ENCODE measurements at regions not wholly inside any gene's neighbourhood (a gene's known extent, or its start where the extent isn't known, plus 50 kb on each side); places are given as distances from the start of the nearest gene placed in this dataset.

DNA sequence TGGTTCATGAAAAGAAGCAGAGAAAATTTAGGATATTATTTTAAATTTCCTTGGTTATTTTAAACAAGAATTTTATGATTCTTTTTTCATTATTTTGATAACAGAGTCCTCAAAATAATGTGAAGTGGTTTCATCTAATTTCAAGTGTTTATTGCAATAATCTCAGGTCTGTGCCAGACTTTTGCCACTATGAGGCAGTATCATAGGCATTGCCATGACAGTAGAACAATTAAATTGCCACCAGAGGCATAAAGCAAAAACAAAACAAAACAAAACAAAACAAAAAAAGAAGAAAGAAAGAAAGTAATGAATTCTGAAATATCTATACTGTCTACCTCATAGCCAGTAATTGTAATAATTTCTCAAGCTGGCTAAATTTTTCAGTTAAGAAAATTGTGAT, 739.2 kb downstream of the KCTD8 start:
- no peak overlapping the region for H3K27ac ChIP-seq
- no peak for DNase-seq
- H3K27me3 ChIP-seq (replicated peaks): no peaks in the 10 kb centered on the region
- in situ Hi-C loops (cut with HindIII; ENCODE audit: low pct_ligation_motif_present, low sequenced_read_pairs): no loop called here
- TF ChIP-seq, protein P1, sequence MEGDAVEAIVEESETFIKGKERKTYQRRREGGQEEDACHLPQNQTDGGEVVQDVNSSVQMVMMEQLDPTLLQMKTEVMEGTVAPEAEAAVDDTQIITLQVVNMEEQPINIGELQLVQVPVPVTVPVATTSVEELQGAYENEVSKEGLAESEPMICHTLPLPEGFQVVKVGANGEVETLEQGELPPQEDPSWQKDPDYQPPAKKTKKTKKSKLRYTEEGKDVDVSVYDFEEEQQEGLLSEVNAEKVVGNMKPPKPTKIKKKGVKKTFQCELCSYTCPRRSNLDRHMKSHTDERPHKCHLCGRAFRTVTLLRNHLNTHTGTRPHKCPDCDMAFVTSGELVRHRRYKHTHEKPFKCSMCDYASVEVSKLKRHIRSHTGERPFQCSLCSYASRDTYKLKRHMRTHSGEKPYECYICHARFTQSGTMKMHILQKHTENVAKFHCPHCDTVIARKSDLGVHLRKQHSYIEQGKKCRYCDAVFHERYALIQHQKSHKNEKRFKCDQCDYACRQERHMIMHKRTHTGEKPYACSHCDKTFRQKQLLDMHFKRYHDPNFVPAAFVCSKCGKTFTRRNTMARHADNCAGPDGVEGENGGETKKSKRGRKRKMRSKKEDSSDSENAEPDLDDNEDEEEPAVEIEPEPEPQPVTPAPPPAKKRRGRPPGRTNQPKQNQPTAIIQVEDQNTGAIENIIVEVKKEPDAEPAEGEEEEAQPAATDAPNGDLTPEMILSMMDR (IDR thresholded peaks at IDR 0.05; ENCODE audit: low read depth, low read length, missing control alignments): no peak
- no peaks in the 10 kb centered on the region for H3K36me3 ChIP-seq (replicated peaks)
- no peak overlapping the region for H3K4me3 ChIP-seq (ENCODE audit: low read depth, low read length)

DNA sequence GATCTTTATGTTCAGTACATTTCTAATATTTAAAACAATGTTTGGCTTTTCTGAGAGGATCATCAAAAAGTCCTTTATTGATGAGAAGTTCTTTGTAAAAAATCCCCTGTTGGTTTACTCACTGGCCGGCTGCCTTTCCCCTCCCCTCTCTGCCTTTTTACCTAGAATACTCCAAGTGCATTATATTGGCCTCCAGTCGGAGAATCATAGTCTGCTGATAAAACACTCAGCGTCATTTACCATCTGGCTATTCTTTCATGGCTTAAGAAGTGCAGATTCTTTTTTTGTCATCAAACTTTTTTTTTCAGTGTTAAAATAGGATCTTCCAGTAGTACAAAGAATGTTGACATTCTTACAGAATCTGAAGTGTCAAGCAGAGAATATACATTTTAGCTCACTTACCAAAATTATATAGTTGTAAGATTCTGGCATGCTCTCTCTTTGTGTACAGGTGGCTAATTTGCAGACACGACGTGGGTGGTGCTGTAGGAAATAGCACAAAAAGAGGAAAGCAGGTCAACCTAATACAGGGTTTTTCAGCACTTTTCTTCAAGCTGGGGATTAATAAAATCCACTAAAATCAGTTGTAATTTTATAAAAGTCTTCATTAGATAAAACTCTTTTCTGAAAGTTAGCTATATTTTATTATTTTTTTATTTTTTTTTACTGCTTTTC, 731.8 kb downstream of the KCTD8 start:
- H3K27ac ChIP-seq: no peak overlapping the region
- no peak overlapping the region for H3K4me3 ChIP-seq (ENCODE audit: low read depth, low read length)
- DNase-seq: no peak
- TF ChIP-seq, protein P1 (IDR thresholded peaks at IDR 0.05; ENCODE audit: low read depth, low read length, missing control alignments): no peak
- no peaks in the 10 kb centered on the region for H3K36me3 ChIP-seq (replicated peaks)
- no peaks in the 10 kb centered on the region for H3K27me3 ChIP-seq (replicated peaks)
- in situ Hi-C loops (cut with HindIII; ENCODE audit: low pct_ligation_motif_present, low sequenced_read_pairs): no loop called here

DNA sequence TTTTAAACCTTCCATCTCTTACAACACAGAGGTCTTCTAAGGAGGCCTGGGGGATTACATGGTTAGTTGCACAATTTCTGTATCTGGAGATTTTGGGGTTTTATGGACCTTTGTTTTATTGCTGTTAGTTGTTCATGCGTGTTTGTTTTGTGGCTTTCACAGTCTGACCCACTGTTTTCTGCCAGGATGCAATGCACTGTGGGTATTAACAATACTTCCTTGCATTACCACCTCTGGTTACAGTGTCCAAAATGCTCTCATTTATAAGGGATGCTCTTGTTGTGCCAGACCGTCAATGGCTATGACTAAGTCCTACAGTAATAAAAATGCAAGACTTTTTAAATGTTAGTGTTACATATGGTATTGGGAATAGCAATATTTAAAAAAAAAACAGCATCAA, 730.2 kb downstream of the KCTD8 start:
- Histone ChIP-seq H3K27ac (no peak overlapping the region), H3K4me3 (ENCODE audit: low read depth, low read length) (no peak overlapping the region), H3K27me3 (replicated peaks) (no peaks in the 10 kb centered on the region), H3K36me3 (replicated peaks) (no peaks in the 10 kb centered on the region)
- TF ChIP-seq, protein P1 (IDR thresholded peaks at IDR 0.05; ENCODE audit: low read depth, low read length, missing control alignments): no peak
- DNase-seq: no peak
- in situ Hi-C loops (cut with HindIII; ENCODE audit: low pct_ligation_motif_present, low sequenced_read_pairs): no loop called here

DNA sequence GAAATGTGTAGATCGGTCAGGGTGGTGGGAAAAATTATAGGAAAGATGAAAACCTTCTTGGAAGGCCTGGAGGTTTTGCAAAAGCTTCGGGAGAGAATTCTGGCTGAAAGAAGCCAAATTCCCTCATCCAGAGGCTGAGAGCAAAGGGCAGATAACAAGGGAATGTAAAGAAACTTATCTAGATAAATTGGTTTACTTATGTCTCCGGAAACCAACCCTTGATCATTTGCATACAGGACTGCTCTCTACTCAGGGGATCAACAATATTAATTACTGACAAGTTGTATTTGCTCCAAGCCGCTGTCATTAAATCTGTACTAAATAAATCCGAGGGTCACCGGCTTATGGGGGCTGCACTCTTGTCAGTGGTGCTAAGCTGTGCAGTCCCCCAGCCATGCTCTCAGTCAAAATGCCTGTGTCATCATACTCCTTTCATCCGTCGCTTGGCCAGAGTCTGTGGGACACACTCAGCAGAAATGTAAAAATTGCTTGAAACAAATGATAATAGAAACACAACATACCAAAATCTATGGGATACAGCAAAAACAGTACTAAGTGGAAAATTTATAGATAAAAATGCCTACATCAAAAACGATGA, 715.7 kb downstream of the KCTD8 start:
- H3K27me3 ChIP-seq (replicated peaks): no peaks in the 10 kb centered on the region
- no peak overlapping the region for H3K4me3 ChIP-seq (ENCODE audit: low read depth, low read length)
- H3K36me3 ChIP-seq (replicated peaks): no peaks in the 10 kb centered on the region
- DNase-seq: no peak
- in situ Hi-C loops (cut with HindIII; ENCODE audit: low pct_ligation_motif_present, low sequenced_read_pairs): no loop called here
- TF ChIP-seq, protein P1 (IDR thresholded peaks at IDR 0.05; ENCODE audit: low read depth, low read length, missing control alignments): no peak
- H3K27ac ChIP-seq: no peak overlapping the region

DNA sequence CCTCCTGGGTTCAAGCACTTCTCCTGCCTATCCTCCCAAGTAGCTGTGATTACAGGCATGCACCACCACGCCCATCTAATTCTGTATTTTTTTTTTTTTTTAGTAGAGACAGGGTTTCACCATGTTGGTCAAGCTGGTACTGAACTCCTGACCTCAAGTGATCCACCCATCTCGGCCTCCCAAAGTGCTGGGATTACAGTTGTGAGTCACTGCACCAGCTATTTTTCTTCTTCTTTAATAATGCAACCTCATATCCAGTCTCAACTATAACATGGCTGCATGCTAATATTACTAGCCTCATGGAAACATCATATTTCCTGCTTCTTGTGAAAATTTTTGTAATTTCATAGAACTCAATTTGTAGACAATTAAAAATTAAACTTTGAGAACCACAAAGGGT, 706.5 kb downstream of the KCTD8 start:
- TF ChIP-seq, protein P1 (IDR thresholded peaks at IDR 0.05; ENCODE audit: low read depth, low read length, missing control alignments): no peak

DNA sequence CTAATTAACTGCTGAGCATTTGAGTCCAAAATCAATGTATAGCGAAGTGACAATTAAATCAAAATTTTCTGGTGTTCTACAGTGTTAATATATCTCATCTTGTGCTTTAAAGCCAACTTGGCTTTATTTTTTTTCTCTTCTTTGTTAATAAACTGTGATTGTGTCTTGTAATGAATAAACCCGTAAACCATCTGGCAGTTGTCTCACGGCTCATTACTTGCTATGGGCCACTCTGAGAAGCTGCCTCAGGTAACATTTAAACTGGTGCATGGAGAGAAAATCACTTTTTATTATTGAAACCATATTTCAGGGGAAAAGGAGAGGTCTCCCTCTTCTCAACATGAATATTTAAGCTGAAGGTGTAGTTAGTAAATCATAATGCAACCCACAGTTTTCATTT, 694.0 kb downstream of the KCTD8 start:
- no peak overlapping the region for H3K27ac ChIP-seq
- H3K4me3 ChIP-seq (ENCODE audit: low read depth, low read length): no peak overlapping the region
- TF ChIP-seq, protein P1 (IDR thresholded peaks at IDR 0.05; ENCODE audit: low read depth, low read length, missing control alignments): no peak
- in situ Hi-C loops (cut with HindIII; ENCODE audit: low pct_ligation_motif_present, low sequenced_read_pairs): no loop called here
- H3K27me3 ChIP-seq (replicated peaks): no peaks in the 10 kb centered on the region
- no peak for DNase-seq
- no peaks in the 10 kb centered on the region for H3K36me3 ChIP-seq (replicated peaks)

More for the DNA sequence above, 706.5 kb downstream of the KCTD8 start:
- no peaks in the 10 kb centered on the region for H3K36me3 ChIP-seq (replicated peaks)
- no peak for DNase-seq
- no peak overlapping the region for H3K4me3 ChIP-seq (ENCODE audit: low read depth, low read length)
- no peaks in the 10 kb centered on the region for H3K27me3 ChIP-seq (replicated peaks)
- in situ Hi-C loops (cut with HindIII; ENCODE audit: low pct_ligation_motif_present, low sequenced_read_pairs): no loop called here
- H3K27ac ChIP-seq: no peak overlapping the region
